KMS-11 (cell line): ENCODE measurements at regions not wholly inside any gene's neighbourhood (a gene's known extent, or its start where the extent isn't known, plus 50 kb on each side); places are given as distances from the start of the nearest gene placed in this dataset.

Experiments used
- H2AFZ ChIP-seq: fragments of 200-600 bp; sonication (generic); 2 replicates; pipeline ENCODE4 v1.6.1; 2016; ENCODE audit warnings: antibody characterized with exemption, mixed run types, low read depth
- H3K27ac ChIP-seq: fragments of 200-600 bp; sonication (generic); 2 replicates; pipeline ENCODE4 v1.6.1; 2016; ENCODE audit warnings: mild to moderate bottlenecking, mixed run types
- H3K27me3 ChIP-seq: fragments of 200-600 bp; sonication (generic); 2 replicates; pipeline ENCODE4 v1.6.1; 2017; ENCODE audit warnings: mild to moderate bottlenecking, low read depth, mixed run types, moderate library complexity; ENCODE audit not compliant: insufficient read depth
- H3K36me3 ChIP-seq: fragments of 200-600 bp; sonication (generic); 2 replicates; pipeline ENCODE4 v1.6.1; 2017; ENCODE audit warnings: mild to moderate bottlenecking, mixed run types; ENCODE audit not compliant: insufficient read depth
- H3K4me1 ChIP-seq: fragments of 200-600 bp; sonication (generic); 2 replicates; pipeline ENCODE4 v1.6.1; 2016; ENCODE audit warnings: mild to moderate bottlenecking, low read depth, mixed run types; ENCODE audit not compliant: poor library complexity, severe bottlenecking
- H3K4me2 ChIP-seq: fragments of 200-600 bp; sonication (generic); 2 replicates; pipeline ENCODE4 v1.7.0; 2016; ENCODE audit warnings: mild to moderate bottlenecking, mixed run types
- H3K4me3 ChIP-seq: fragments of 200-600 bp; sonication (generic); IDR thresholded peaks from 2 replicates; pipeline ENCODE4 v1.6.1; 2017; ENCODE audit warnings: low read depth, low read length, mixed read lengths; ENCODE audit not compliant: insufficient read depth
- H3K79me2 ChIP-seq: fragments of 200-600 bp; sonication (generic); 2 replicates; pipeline ENCODE4 v1.6.1; 2016; ENCODE audit warnings: low read depth, mixed run types; ENCODE audit not compliant: insufficient read depth
- H3K9ac ChIP-seq: fragments of 200-600 bp; sonication (generic); 2 replicates; pipeline ENCODE4 v1.6.1; 2016; ENCODE audit warnings: mild to moderate bottlenecking, mixed run types
- H4K20me1 ChIP-seq: fragments of 200-600 bp; sonication (generic); 2 replicates; pipeline ENCODE4 v1.6.1; 2016; ENCODE audit warnings: mild to moderate bottlenecking, mixed run types; ENCODE audit not compliant: insufficient read depth
- CTCF ChIP-seq: fragments of 200-600 bp; sonication (generic); conservative IDR thresholded peaks from 2 replicates; pipeline ENCODE4 v1.6.1; 2017; ENCODE audit warnings: low read depth, mild to moderate bottlenecking, antibody characterized with exemption, low read length, moderate library complexity, mixed read lengths

GRCh38 chr2:147352264-147353071, 492.4 kb upstream of the ACVR2A start:
- Histone ChIP-seq H3K36me3 (no peaks in the 10 kb centered on the region), H3K4me2 (peak overlapping the region; percentile 79), H3K79me2 (no peaks in the 10 kb centered on the region), H3K27me3 (no peaks in the 10 kb centered on the region), H3K4me1 (peaks cover 27% of the 10 kb centered on the region), H3K27ac (peak overlapping the region; percentile 85), H2AFZ (peak overlapping the region; percentile 53), H3K4me3 (no peak overlapping the region), H4K20me1 (no peaks in the 10 kb centered on the region), H3K9ac (peak overlapping the region; percentile 34; the same call in 1 of the 2 replicates)
- no peak for TF ChIP-seq CTCF

- peak overlapping the region; percentile 34; the same call in 1 of the 2 replicates for H3K9ac ChIP-seq
- H3K36me3 ChIP-seq = no peaks in the 10 kb centered on the region
- no peaks in the 10 kb centered on the region for H4K20me1 ChIP-seq
- peak overlapping the region; percentile 79 for H3K4me2 ChIP-seq
- H3K4me1 ChIP-seq = peaks cover 27% of the 10 kb centered on the region
- H3K4me3 ChIP-seq = no peak overlapping the region
- H3K27me3 ChIP-seq = no peaks in the 10 kb centered on the region
- H3K27ac ChIP-seq = peak overlapping the region; percentile 85
- peak overlapping the region; percentile 53; the same call in 1 of the 2 replicates for H2AFZ ChIP-seq
- no peak for TF ChIP-seq CTCF
- no peaks in the 10 kb centered on the region for H3K79me2 ChIP-seq
These were observed 493.0 kb upstream of the ACVR2A start for GRCh38 chr2:147351784-147352183.

- H4K20me1 ChIP-seq = no peaks in the 10 kb centered on the region
- H3K9ac ChIP-seq = no peak overlapping the region
- no peak overlapping the region for H3K4me2 ChIP-seq
- H3K27ac ChIP-seq = no peak overlapping the region
- H2AFZ ChIP-seq = no peak overlapping the region
- no peaks in the 10 kb centered on the region for H3K79me2 ChIP-seq
- no peaks in the 10 kb centered on the region for H3K27me3 ChIP-seq
- no peak overlapping the region for H3K4me3 ChIP-seq
- H3K36me3 ChIP-seq = no peaks in the 10 kb centered on the region
- H3K4me1 ChIP-seq = peaks cover 27% of the 10 kb centered on the region
- TF ChIP-seq CTCF = no peak
These were observed 495.8 kb upstream of the ACVR2A start for GRCh38 chr2:147348931-147349555.

- TF ChIP-seq CTCF = no peak
- H2AFZ ChIP-seq = no peak overlapping the region
- no peak overlapping the region for H3K9ac ChIP-seq
- no peaks in the 10 kb centered on the region for H3K36me3 ChIP-seq
- H3K27ac ChIP-seq = no peak overlapping the region
- H3K27me3 ChIP-seq = no peaks in the 10 kb centered on the region
- H4K20me1 ChIP-seq = no peaks in the 10 kb centered on the region
- H3K4me1 ChIP-seq = peaks cover 7% of the 10 kb centered on the region
- no peaks in the 10 kb centered on the region for H3K79me2 ChIP-seq
- H3K4me3 ChIP-seq = no peak overlapping the region
- no peak overlapping the region for H3K4me2 ChIP-seq
These were observed 498.7 kb upstream of the ACVR2A start for GRCh38 chr2:147346142-147346541.
